SK-N-SH (cell line): ENCODE measurements at regions not wholly inside any gene's neighbourhood (a gene's known extent, or its start where the extent isn't known, plus 50 kb on each side); places are given as distances from the start of the nearest gene placed in this dataset.

Experiments used
- POLR2AphosphoS5 ChIP-seq: IDR thresholded peaks from 2 replicates; pipeline ENCODE4 v1.6.1; 2012; ENCODE audit warnings: low read depth, low read length
- TF ChIP-seq, protein P1 (sequence below): fragments of 200-600 bp; sonication (generic); IDR thresholded peaks from 2 replicates; pipeline ENCODE4 v1.6.1; 2017; ENCODE audit warnings: antibody characterized with exemption, mild to moderate bottlenecking, moderate library complexity
- TF ChIP-seq, protein P2 (sequence below): fragments of 150-350 bp; IDR thresholded peaks from 2 replicates; pipeline ENCODE4 v1.6.1; 2017; ENCODE audit warnings: antibody characterized with exemption, low read length, low read depth, borderline replicate concordance

DNA sequence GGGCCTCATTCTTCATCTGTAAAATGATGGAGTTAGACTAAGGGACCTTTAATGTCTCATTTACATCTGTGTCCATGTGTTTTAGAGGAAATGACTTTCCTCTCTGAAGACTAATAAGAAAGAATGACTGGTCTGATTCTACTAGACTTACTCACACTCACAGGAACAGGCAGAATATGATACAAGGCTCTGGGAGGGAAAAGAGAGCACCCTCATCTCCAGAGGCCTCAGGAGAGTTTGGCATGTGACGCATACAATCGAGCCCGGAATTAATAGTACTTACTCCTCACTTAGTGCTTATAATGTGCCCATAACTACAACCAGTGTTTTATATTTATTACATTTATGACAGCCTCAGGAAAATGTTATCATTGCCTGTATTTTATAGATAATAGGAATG is 608.7 kb downstream of the KCTD16 start:
- TF ChIP-seq, protein P1, sequence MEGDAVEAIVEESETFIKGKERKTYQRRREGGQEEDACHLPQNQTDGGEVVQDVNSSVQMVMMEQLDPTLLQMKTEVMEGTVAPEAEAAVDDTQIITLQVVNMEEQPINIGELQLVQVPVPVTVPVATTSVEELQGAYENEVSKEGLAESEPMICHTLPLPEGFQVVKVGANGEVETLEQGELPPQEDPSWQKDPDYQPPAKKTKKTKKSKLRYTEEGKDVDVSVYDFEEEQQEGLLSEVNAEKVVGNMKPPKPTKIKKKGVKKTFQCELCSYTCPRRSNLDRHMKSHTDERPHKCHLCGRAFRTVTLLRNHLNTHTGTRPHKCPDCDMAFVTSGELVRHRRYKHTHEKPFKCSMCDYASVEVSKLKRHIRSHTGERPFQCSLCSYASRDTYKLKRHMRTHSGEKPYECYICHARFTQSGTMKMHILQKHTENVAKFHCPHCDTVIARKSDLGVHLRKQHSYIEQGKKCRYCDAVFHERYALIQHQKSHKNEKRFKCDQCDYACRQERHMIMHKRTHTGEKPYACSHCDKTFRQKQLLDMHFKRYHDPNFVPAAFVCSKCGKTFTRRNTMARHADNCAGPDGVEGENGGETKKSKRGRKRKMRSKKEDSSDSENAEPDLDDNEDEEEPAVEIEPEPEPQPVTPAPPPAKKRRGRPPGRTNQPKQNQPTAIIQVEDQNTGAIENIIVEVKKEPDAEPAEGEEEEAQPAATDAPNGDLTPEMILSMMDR, result no peak
- TF ChIP-seq POLR2AphosphoS5, result no peak
- TF ChIP-seq, protein P2, sequence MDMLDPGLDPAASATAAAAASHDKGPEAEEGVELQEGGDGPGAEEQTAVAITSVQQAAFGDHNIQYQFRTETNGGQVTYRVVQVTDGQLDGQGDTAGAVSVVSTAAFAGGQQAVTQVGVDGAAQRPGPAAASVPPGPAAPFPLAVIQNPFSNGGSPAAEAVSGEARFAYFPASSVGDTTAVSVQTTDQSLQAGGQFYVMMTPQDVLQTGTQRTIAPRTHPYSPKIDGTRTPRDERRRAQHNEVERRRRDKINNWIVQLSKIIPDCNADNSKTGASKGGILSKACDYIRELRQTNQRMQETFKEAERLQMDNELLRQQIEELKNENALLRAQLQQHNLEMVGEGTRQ, result no peak
